ENCODE measurements at regions not wholly inside any gene's neighbourhood (a gene's known extent, or its start where the extent isn't known, plus 50 kb on each side); places are given as distances from the start of the nearest gene placed in this dataset.

- Mint-ChIP-seq H3K4me1 (peaks cover 46% of the 10 kb centered on the region), H3K9me3 (peaks cover 7% of the 10 kb centered on the region), H3K36me3 (ENCODE audit: low read depth) (no peaks in the 10 kb centered on the region), H3K4me3 (peak overlapping the region; percentile 77), H3K27ac (no peak overlapping the region), H3K27me3 (ENCODE audit: low read depth, poor library complexity) (peaks cover 6% of the 10 kb centered on the region)
- peak; percentile 54 for DNase-seq
- TF ChIP-seq, protein P1, sequence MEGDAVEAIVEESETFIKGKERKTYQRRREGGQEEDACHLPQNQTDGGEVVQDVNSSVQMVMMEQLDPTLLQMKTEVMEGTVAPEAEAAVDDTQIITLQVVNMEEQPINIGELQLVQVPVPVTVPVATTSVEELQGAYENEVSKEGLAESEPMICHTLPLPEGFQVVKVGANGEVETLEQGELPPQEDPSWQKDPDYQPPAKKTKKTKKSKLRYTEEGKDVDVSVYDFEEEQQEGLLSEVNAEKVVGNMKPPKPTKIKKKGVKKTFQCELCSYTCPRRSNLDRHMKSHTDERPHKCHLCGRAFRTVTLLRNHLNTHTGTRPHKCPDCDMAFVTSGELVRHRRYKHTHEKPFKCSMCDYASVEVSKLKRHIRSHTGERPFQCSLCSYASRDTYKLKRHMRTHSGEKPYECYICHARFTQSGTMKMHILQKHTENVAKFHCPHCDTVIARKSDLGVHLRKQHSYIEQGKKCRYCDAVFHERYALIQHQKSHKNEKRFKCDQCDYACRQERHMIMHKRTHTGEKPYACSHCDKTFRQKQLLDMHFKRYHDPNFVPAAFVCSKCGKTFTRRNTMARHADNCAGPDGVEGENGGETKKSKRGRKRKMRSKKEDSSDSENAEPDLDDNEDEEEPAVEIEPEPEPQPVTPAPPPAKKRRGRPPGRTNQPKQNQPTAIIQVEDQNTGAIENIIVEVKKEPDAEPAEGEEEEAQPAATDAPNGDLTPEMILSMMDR (IDR thresholded peaks at IDR 0.05): no peak
Observed at GRCh38 chrX:40153345-40154249, 55.8 kb upstream of the BCOR start.

GRCh38 chrX:40152741-40153344 lies 55.1 kb upstream of the BCOR start:
- H3K36me3 Mint-ChIP-seq (ENCODE audit: low read depth): no peaks in the 10 kb centered on the region
- peak; percentile 39 for DNase-seq
- no peak overlapping the region for H3K27ac Mint-ChIP-seq
- H3K27me3 Mint-ChIP-seq (ENCODE audit: low read depth, poor library complexity): peaks cover 6% of the 10 kb centered on the region
- peak overlapping the region; percentile 72 for H3K4me3 Mint-ChIP-seq
- H3K9me3 Mint-ChIP-seq: peaks cover 7% of the 10 kb centered on the region
- H3K4me1 Mint-ChIP-seq: peaks cover 51% of the 10 kb centered on the region
- TF ChIP-seq, protein P1 (IDR thresholded peaks at IDR 0.05): no peak

DNA sequence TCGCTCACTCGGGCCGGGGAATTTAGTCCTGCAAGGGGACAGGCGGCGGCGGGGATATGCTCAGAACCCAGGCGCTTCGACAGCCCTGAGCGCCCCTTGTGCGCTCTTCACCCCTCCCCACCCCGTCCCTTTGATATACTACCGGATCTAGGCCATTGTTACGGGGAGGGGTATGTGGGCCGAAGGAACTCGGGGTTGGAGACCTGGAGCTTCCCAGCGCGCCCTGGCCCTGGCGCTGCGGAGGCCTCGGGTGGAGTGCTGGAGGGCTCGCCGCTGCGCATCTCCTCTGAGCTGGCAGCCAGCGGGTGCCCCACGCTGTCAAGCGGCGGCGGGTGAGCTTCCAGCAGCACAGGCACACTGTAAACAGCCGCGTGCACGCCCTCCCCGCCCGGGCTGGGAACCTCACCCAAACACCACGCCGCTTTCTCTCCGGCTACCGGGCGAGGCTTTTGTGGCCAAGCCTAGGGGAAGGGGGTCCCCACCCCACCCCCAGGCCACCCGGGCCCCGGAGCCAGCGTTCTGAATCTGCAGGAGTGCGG lies 54.5 kb upstream of the BCOR start:
- TF ChIP-seq, protein P1 (IDR thresholded peaks at IDR 0.05): no peak
- peak overlapping the region; percentile 71 for H3K4me3 Mint-ChIP-seq
- peak; percentile 36 for DNase-seq
- H3K36me3 Mint-ChIP-seq (ENCODE audit: low read depth): no peaks in the 10 kb centered on the region
- no peak overlapping the region for H3K27ac Mint-ChIP-seq
- H3K27me3 Mint-ChIP-seq (ENCODE audit: low read depth, poor library complexity): peaks cover 8% of the 10 kb centered on the region
- H3K9me3 Mint-ChIP-seq: peaks cover 6% of the 10 kb centered on the region
- peaks cover 52% of the 10 kb centered on the region for H3K4me1 Mint-ChIP-seq

DNA sequence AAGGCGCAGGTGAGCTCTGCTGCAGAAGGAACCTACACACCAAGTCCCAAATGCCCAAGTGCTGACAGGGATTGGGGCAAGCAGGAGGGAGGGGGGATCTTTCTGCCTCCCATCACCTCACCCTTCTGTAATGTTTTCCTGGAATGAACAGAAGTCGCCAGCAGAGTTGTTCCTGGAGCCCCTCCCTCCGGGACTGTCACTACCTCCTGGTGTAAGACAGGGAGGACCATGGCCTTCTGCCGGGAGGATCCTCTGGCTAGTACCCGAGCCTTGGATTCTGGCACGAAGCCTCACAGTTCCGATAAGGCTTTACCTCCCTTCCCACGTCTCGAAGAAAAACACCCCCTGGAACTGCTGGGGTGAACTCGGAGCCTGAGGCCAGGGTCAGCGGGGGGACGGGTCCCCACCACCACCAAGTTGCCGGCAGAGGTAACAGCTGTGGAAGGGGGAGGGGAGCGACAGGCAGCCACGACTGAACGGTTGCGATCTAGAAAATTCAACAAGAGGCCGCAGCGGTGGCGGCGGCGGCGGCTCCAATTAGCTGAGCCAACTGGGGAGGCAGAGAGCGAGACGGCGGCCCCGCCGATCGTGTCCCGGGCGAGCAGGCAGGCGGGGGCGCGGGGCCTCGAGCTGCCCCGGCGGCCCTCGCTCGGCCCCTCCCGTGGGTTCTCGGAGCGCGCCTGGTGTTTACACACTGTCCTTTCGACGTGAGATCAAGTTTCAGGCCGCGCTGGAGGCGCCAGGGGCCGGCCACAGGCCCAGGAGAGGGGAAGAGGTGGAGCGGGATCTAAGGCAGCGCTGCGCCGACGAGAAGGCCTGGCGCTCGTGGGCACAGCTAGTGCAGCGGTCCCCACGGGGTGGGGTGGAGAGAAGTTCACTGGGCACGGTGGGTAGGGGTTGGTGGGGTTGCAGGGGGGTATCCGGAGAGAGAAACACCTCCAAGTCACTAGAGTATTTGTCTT lies 53.7 kb upstream of the BCOR start:
- Mint-ChIP-seq H3K27ac (no peak overlapping the region), H3K27me3 (ENCODE audit: low read depth, poor library complexity) (peaks cover 8% of the 10 kb centered on the region), H3K4me1 (peaks cover 50% of the 10 kb centered on the region), H3K9me3 (peaks cover 7% of the 10 kb centered on the region), H3K4me3 (peak overlapping the region; percentile 68), H3K36me3 (ENCODE audit: low read depth) (no peaks in the 10 kb centered on the region)
- TF ChIP-seq, protein P1 (IDR thresholded peaks at IDR 0.05): no peak
- peak; percentile 74 for DNase-seq

- no peak overlapping the region for H3K27ac Mint-ChIP-seq
- H3K4me3 Mint-ChIP-seq: no peak overlapping the region
- peaks cover 46% of the 10 kb centered on the region for H3K4me1 Mint-ChIP-seq
- peaks cover 7% of the 10 kb centered on the region for H3K9me3 Mint-ChIP-seq
- TF ChIP-seq, protein P1 (IDR thresholded peaks at IDR 0.05): no peak
- DNase-seq: no peak
- no peaks in the 10 kb centered on the region for H3K36me3 Mint-ChIP-seq (ENCODE audit: low read depth)
- peaks cover 8% of the 10 kb centered on the region for H3K27me3 Mint-ChIP-seq (ENCODE audit: low read depth, poor library complexity)
Observed at GRCh38 chrX:40150503-40150902, 52.7 kb upstream of the BCOR start.

Measured in nephron progenitor cell (in vitro differentiated cells).